Right lobe of liver (tissue), 6 donors: ENCODE measurements at regions not wholly inside any gene's neighbourhood (a gene's known extent, or its start where the extent isn't known, plus 50 kb on each side); places are given as distances from the start of the nearest gene placed in this dataset.
"Not testable (repeated sequence)": the region's sequence is repeated elsewhere in the genome, so short reads cannot be mapped to it uniquely, and the experiment has no call there.

ENCODE experiments used
- ATAC-seq, 4 donors: fragments of 200-7000 bp; cut with Tn5 transposase; one replicate each; pipeline ENCODE4 v1.9.1; 2020; ENCODE audit warnings: mild to moderate bottlenecking in 4 of 4, moderate library complexity in 4 of 4
- DNase-seq, 3 donors: peaks; one replicate each; pipeline ENCODE4 v3.0.0-alpha.2; 2020
- H3K27ac ChIP-seq, 3 donors: fragments of 200-600 bp; one replicate each; pipeline ENCODE4 v1.8.0; 2022
- H3K27me3 ChIP-seq, 2 donors: fragments of 200-600 bp; one replicate each; pipeline ENCODE4 v1.8.0; 2022
- H3K36me3 ChIP-seq, 4 donors: fragments of 200-600 bp; sonication (generic) in 1 of 4; one replicate each; pipeline versions ENCODE4 v1.5.1 to v1.8.0; 2017 to 2022; ENCODE audit warnings: control low read depth in 1 of 4
- H3K4me1 ChIP-seq, 4 donors: fragments of 200-600 bp; sonication (generic) in 1 of 4; one replicate each; pipeline versions ENCODE4 v1.5.1 to v1.8.0; 2017 to 2022; ENCODE audit warnings: control low read depth in 1 of 4
- H3K4me3 ChIP-seq, 3 donors: fragments of 200-600 bp; one replicate each; pipeline ENCODE4 v1.8.0; 2022
- H3K9me3 ChIP-seq, 4 donors: fragments of 200-600 bp; sonication (generic) in 1 of 4; one replicate each; pipeline versions ENCODE4 v1.5.1 to v1.8.0; 2017 to 2022; ENCODE audit warnings: control low read depth in 1 of 4
- CTCF ChIP-seq, 4 donors: fragments of 200-600 bp in 3 of 4; fragments of 450-650 bp in 1 of 4; IDR thresholded peaks; one replicate each; pipeline versions ENCODE4 v1.5.1 to v1.8.0; 2016 to 2022; ENCODE audit warnings: antibody characterized with exemption in 4 of 4, mild to moderate bottlenecking in 2 of 4
- POLR2A ChIP-seq: fragments of 450-650 bp; IDR thresholded peaks from one replicate; pipeline ENCODE4 v1.6.1; 2017; ENCODE audit warnings: antibody characterized with exemption, mild to moderate bottlenecking
- WGBS: methylation state at CpG from one replicate; pipeline ENCODE4 v1.1.6; 2018; ENCODE audit warnings: low coverage, low lambda C conversion rate; ENCODE audit not compliant: insufficient coverage; ENCODE audit errors: missing lambda C conversion rate; 5-methylcytosine and 5-hydroxymethylcytosine counted together
- intact Hi-C, 2 donors: fragments of 100-400 bp; cut with DNase I; formaldehyde crosslinking; loops; one replicate each; pipeline versions ENCODE4 v1.11.2 to v1.14.1; 2022
- donor health status: DM: no; HTN: yes; CAD: no.
- donor health status: DM: no; HTN: no; CAD: no.
- donor health status: DM: no; HTN: no; CAD: no.
- donor health status: DM: no; HTN: yes; CAD: no.
- donor health status: DM: no; HTN: yes; CAD: no.

- DNase-seq (no peak), ATAC-seq (no peak)
- 54% methylated on average over 4 of the region's 4 CpGs for WGBS
- H3K9me3 ChIP-seq: no peaks in the 10 kb centered on the region
- H3K27me3 ChIP-seq: no peaks in the 10 kb centered on the region
- no peak overlapping the region for H3K4me3 ChIP-seq
- H3K27ac ChIP-seq: no peak overlapping the region
- H3K36me3 ChIP-seq: no peaks in the 10 kb centered on the region
- TF ChIP-seq POLR2A: no peak
- no peak for TF ChIP-seq CTCF (IDR thresholded peaks at IDR 0.05)
- H3K4me1 ChIP-seq: no peaks in the 10 kb centered on the region
- intact Hi-C loops: no loop called here
Observed at GRCh38 chr15:34642247-34642646, 58.8 kb upstream of the GOLGA8B start.

GRCh38 chr15:34640661-34641060 is 57.2 kb upstream of the GOLGA8B start:
- H3K36me3 ChIP-seq: no peaks in the 10 kb centered on the region
- ATAC-seq (no peak), DNase-seq (no peak)
- no peaks in the 10 kb centered on the region for H3K4me1 ChIP-seq
- no peaks in the 10 kb centered on the region for H3K9me3 ChIP-seq
- H3K4me3 ChIP-seq: no peak overlapping the region
- no peak overlapping the region for H3K27ac ChIP-seq
- TF ChIP-seq CTCF (IDR thresholded peaks at IDR 0.05) (no peak), POLR2A (no peak)
- intact Hi-C loops: no loop called here
- H3K27me3 ChIP-seq: no peaks in the 10 kb centered on the region

- H3K4me3 ChIP-seq: no peak overlapping the region
- no peaks in the 10 kb centered on the region for H3K36me3 ChIP-seq
- H3K9me3 ChIP-seq: no peaks in the 10 kb centered on the region
- no peak for TF ChIP-seq POLR2A
- no peak for TF ChIP-seq CTCF (IDR thresholded peaks at IDR 0.05)
- intact Hi-C loops: no loop called here
- no peaks in the 10 kb centered on the region for H3K27me3 ChIP-seq
- 75% methylated on average over 1 of the region's 1 CpG for WGBS
- H3K27ac ChIP-seq: no peak overlapping the region
- H3K4me1 ChIP-seq: no peaks in the 10 kb centered on the region
- DNase-seq (no peak), ATAC-seq (no peak)
Observed at GRCh38 chr15:34637305-34637704, 53.9 kb upstream of the GOLGA8B start.

- intact Hi-C loops, ATAC-seq, H3K9me3 ChIP-seq, DNase-seq, H3K27me3 ChIP-seq, H3K36me3 ChIP-seq, H3K4me3 ChIP-seq, H3K27ac ChIP-seq, H3K4me1 ChIP-seq: not testable (repeated sequence)
- WGBS: 71% methylated on average over 4 of the region's 4 CpGs
Observed at GRCh38 chr15:34633602-34634001, 50.2 kb upstream of the GOLGA8B start.
